RWPE1 (cell line): ENCODE measurements at regions not wholly inside any gene's neighbourhood (a gene's known extent, or its start where the extent isn't known, plus 50 kb on each side); places are given as distances from the start of the nearest gene placed in this dataset.

Experiments
- CTCF ChIA-PET: fragments of 350-600 bp; sonication (Branson Sonifier 250); formaldehyde crosslinking; extraction: SDS; loops from one replicate; lab custom pipeline; 2021; lab: Yijun Ruan, JAX
- POLR2A ChIA-PET: fragments of 400-600 bp; formaldehyde crosslinking; extraction: SDS; loops from one replicate; lab custom pipeline; 2020; ENCODE audit warnings: antibody characterized with exemption; ENCODE audit not compliant: low non-redundant PET; lab: Yijun Ruan, JAX
- DNase-seq: peaks from one replicate; pipeline ENCODE4 v3.0.0; 2012; ENCODE audit warnings: low spot score
- H3K27ac ChIP-seq: fragments of 450-650 bp; 2 replicates; pipeline ENCODE4 v1.5.1; 2017
- CTCF ChIP-seq: fragments of 450-650 bp; conservative IDR thresholded peaks from 2 replicates; pipeline ENCODE4 v1.5.1; 2017; ENCODE audit warnings: low read depth, mild to moderate bottlenecking

- POLR2A ChIA-PET: no interaction called here
- no peak overlapping the region for H3K27ac ChIP-seq
- no peak for TF ChIP-seq CTCF
- DNase-seq: no peak
- CTCF ChIA-PET: no interaction called here
These were observed 208.4 kb upstream of the HTR1E start for GRCh38 chr6:86728976-86729375.

GRCh38 chr6:86724695-86725094 is 212.6 kb upstream of the HTR1E start:
- TF ChIP-seq CTCF: no peak
- ChIA-PET CTCF (no interaction called here), POLR2A (no interaction called here)
- DNase-seq: no peak
- no peak overlapping the region for H3K27ac ChIP-seq

GRCh38 chr6:86723729-86724128 is 213.6 kb upstream of the HTR1E start:
- peak; percentile 4 for DNase-seq
- CTCF ChIA-PET: no interaction called here
- POLR2A ChIA-PET: no interaction called here
- TF ChIP-seq CTCF: no peak
- H3K27ac ChIP-seq: no peak overlapping the region

DNA sequence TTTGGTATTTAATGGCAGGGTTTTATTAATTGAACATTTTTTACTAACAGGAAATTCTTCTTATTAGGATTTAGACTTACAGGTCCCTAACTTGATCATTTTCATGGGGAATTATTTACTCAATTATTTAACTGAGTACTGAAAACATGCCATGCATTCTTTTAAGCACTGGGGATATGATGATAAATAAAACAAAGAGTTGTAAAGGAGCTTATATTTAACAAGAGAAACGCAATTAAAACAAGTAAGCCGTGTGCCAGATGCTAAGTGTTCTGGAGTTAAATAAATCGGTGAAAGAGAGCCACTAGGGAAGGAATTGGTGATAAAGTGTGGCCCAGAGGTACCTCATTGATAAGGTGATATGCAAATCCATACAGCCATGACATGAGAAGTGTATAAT is 214.2 kb upstream of the HTR1E start:
- POLR2A ChIA-PET: no interaction called here
- CTCF ChIA-PET: no interaction called here
- TF ChIP-seq CTCF: no peak
- no peak overlapping the region for H3K27ac ChIP-seq
- DNase-seq: no peak

DNA sequence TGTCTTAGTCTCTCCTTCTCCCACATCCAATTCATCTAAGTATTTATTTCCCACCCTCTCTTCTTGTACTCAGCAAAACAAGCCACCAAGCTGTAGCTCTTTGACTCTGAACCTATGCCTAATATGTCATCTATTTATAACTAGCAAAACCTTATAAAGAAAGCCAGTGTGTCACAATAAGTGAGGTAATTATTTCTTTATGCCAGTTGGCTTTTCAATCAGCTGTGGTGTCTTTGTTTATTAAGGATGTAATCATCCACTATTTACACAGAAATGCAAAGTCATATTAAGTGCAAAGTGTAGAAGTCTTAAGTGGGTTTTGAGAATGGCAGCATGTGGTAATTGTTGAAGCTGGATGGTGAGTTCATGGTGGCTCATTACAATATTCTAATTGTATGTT is 215.2 kb upstream of the HTR1E start:
- TF ChIP-seq CTCF: no peak
- ChIA-PET CTCF (no interaction called here), POLR2A (no interaction called here)
- H3K27ac ChIP-seq: no peak overlapping the region
- DNase-seq: no peak

- DNase-seq: peak; percentile 31
- no peak overlapping the region for H3K27ac ChIP-seq
- ChIA-PET POLR2A (no interaction called here), CTCF (no interaction called here)
- TF ChIP-seq CTCF: no peak
These were observed 221.7 kb upstream of the HTR1E start for GRCh38 chr6:86715676-86716075.

DNA sequence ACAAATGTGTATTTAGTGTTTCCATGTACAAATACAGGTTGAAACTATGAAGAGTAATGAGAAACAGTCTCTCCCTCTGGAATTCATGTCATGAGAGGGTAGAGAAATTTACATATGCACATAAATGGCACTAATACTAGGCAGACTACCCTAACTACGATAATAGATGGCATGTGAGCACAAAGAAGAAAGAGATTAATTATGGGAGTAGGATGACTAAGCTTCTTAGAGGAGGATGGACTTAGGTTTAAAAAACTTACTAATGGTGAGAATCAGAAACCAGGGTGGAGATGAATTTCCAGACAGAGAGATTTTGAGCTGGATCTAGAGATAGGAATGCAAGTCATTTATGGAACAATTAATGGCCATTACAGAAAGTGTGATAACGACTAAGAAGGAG is 225.3 kb upstream of the HTR1E start:
- DNase-seq: no peak
- ChIA-PET POLR2A (no interaction called here), CTCF (no interaction called here)
- no peak overlapping the region for H3K27ac ChIP-seq
- TF ChIP-seq CTCF: no peak
